AG20443 (cell line): ENCODE measurements at regions not wholly inside any gene's neighbourhood (a gene's known extent, or its start where the extent isn't known, plus 50 kb on each side); places are given as distances from the start of the nearest gene placed in this dataset.

ENCODE experiments used
- DNase-seq: peaks from one replicate; pipeline ENCODE4 v3.0.0; 2012; ENCODE audit warnings: low spot score, mixed read lengths

DNA sequence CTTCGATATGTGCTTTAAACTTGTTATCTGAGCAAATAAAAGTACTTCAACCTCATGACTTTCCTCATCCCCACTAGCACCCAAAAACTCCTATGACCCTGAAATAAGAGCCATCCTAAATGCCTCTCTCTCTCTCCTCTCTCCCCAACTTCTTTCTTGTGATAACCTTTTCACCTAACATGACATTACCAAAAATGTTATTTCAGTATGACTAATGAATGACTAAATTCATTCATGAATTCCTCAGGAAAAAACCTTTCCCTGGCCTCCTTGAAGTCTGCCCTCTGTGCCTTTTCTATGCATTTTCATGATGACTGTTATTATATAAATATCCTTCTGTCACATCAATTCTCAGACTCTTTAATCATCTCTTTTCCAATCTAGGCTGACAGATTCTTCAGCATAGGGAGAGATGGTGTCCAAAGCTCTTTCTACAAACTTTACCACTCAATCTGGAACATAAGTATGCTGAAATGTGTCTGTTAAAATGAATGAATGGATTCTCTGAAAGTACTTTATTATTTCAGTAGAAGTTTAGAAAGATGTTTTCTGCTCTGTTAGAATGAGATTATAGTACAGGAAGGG, 114.3 kb upstream of the GGTLC1 start:
- DNase-seq: no peak

DNA sequence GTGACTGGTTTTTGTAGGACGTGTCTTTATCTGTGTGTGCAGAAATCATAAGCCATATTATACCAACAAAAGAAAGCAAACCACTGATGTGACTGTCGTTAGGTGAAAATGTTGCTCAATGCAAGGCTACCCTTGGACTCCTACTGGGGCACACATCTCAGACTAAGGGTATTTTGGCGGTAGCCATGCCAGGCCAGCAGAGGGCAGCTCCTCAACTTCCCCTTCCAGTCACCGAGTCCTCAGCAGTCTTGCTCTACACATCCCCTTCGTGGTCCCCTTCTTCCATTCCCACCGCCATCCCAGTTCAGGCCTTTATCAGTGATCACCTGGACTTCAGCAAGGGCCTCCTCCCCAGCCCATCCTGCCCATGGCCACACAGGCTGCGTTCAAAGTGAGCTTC, 113.7 kb upstream of the GGTLC1 start:
- DNase-seq: no peak

DNA sequence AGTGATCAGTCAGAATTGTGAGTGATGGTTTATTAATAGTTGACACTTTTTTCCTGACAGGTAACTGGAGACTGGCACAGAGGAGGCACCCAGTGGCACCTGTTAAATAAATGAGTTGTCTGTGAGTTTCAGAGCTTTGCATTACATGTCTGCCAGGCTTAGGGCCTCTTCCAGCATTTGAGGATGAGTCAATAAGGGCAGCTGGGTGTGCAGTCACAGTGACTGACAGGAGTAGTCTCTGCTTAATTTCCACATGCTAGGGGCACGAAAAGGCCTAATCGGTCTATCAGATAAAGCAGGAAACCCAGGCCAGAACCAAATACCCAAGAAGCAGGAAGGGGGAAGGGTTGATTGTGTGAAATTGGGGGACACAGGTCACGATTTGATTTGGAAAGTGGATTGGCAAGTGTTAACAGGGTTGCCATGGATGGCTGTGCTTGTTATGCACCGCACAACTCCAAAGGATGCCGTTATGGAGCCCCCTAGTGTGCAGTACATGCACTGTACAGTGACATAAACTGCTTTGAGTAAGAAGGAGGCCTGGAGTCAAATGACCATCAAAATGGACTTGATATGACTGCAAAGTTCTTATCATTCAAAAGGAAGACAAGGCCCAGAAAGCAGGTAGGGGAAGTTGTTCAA, 111.9 kb upstream of the GGTLC1 start:
- DNase-seq: peak; percentile 47

DNA sequence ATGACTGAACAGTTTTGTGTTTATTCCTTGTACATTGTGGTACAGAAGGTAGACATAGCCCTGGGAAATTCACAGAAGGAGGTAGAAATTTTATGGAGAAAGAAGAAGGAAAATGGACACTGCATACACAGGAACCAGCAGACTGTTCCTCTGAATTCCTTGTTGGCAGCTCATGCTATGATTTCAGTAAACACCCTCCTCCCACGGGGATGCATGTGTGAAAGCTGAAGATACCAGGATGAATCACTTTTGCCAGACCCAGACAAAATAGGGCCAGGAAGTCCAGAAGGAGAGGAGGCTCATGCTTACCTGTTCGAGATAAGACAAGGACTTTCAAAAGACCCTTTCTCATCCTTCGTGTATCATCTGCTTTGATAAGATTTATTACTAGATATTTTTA, 110.3 kb upstream of the GGTLC1 start:
- DNase-seq: no peak

DNA sequence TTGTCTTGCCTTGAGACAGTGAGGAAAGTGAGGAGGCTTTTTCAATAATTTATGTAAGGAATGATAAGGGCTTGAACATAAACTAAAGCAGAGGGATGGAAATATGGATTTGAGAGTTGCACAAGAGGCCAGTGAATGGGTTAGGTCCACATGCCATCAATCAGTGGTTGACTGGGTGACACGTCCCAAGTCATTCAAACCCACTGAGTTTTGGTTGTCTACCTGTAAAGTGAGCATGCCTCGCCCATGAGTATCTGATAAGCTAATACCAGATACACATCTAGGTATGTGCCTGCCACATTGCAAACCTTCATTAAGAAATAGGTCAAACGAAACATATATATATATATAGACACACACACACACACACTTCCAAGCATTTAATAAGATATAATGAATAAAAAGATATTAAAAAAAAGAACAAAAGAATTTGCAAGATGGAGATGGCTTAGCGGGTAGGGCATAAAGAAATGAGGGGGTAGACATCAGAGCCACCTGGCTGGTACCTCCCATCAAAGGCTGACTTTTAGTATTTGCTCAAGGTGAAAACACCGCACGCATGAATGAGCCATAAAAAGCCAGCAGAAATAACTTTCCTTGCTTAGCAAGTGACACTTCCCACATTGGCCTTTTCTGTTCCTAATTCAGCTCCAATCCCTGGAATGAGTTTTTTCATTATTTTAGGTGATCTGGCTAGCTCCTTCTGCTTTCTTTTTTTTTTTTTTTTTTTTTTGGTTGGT, 109.1 kb upstream of the GGTLC1 start:
- no peak for DNase-seq

DNA sequence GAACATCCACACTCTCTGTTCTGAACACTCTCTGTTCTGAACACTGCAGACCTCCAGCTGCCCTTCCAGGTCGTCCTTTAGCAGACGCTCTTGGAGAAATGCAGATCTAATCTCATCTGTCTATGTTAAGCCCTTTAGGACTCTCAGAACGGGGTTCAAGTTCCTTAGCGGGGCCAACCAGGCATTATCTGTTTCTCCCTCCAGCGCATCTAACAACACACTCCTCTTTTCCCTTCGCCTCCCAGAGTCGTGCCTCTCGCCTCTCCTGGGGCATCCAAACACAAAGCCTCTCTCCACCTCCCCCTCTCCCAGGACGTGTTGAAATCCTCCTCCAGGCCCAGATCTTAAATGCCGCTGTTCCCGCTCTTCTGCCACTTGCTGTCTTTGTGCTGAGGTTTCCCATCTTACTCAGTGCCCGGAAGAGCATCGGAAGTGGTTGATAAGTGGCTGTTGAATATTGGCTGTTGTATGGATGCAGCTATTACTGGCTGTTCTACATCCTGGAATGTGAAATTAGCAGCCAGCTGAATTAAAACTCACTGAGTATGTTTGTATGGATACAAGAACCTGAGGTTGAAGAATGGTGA, 108.4 kb upstream of the GGTLC1 start:
- DNase-seq: no peak

DNA sequence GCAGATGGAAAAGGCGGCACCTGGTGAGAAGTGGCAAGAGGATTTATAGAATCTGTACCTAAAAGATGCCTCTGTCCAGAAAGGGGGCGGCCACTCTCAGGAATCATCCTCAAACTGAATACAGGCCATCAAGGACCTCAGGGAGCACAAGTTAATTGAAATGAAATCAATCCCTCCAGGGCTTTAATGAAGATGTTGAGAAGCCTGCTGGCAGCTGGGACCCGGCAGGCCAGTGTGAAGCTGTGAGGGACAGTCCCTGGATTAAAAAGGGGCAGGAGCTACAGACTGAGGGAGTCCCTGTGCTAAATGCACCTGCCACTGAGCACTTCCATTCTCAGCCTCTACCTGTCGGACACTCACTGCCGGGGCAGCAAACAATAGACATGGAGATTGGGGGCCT, 107.7 kb upstream of the GGTLC1 start:
- DNase-seq: no peak

DNA sequence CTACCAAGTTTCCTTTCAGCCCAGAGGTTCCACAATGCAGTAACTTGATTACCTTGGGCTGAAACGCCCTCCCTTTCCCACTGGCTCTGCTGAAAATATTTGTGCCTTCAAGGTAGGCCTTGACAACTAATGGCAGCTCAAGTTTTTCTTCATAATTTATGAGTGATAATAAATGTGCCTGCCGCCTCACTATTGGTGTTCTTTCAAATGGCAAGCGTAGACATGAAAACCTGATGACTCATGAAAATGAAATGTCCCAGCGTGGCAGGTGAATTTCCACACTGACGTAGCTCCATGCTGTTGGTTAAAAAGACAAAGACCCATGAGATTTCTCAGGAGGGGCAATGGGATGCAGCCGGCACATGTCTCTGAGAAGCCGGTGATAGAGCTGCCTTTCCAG, 107.2 kb upstream of the GGTLC1 start:
- DNase-seq: no peak

DNA sequence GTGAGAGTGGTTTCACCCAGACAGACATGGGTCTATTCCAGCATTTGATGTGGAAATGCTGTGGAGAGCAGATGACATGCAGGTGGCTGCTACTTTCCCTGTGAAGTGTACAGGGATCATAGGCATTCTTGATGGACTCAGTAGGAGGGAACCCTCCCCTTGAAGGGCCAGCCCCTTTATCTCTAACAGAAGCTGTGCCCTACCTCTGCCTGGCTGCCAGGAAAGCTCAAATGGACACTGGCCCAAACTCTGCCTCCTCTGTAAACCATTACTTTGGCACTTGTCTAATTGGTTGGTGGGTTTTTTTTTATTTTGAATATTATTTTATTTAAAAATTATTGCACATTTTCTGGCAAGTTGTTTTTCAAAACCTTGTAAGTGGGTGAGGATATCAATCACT, 106.7 kb upstream of the GGTLC1 start:
- DNase-seq: no peak

DNA sequence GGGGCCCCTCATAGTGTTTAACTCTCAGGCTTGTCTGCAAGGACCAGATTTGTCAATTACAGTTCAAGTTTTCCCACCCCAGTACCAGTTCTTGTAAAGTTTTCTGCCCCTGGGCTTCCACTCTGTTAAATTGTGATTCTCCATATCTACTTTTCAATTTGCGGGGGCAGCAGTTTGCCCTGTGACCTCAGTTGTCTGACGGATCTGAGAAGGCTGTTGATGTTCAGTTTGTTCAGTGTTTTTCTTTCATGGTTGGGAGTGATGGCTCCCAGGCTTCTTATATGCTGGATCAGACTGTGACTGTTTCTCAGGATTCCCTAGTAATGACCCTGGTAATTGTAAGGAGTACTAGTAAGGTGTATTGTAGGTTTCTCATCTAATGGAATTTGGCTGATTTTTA, 101.0 kb upstream of the GGTLC1 start:
- DNase-seq: no peak

DNA sequence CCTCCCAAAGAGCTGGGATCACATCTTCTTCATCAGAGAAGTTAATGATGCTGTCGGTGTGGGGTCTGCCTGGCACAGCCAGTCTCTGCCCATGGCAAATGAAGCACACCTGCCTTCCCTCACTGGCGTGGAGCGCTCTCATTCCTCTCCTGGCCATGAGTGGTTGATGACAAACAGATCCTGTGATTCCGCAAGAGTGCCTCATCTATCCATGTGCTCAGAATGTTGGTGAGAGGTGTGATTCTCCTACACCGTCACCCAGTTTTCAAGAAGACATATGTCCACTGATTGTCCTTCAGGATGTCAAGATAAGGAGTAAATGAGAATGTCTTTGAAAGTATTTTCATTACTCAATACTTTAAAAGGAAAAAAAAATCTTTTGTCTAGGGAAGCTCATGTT, 97.5 kb upstream of the GGTLC1 start:
- DNase-seq: no peak

DNA sequence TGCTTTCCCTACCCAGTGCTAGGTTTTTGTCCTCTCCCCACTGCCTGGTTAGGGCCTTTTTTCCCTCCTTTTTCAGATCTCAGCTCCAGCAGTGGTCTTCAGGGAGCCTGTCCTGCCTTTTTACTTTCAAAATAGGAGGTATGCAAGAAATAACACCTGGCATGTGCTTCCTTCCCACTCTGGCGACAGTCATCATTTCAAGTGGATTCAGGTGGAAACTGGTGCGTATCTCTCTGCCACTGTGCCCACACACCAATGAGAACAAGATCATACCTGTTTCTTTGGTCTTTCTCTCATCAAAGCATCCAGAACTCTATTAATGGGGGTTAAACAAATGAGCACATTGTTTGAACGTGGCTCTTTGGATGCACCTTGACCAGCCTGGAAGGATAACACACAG, 95.7 kb upstream of the GGTLC1 start:
- no peak for DNase-seq

DNA sequence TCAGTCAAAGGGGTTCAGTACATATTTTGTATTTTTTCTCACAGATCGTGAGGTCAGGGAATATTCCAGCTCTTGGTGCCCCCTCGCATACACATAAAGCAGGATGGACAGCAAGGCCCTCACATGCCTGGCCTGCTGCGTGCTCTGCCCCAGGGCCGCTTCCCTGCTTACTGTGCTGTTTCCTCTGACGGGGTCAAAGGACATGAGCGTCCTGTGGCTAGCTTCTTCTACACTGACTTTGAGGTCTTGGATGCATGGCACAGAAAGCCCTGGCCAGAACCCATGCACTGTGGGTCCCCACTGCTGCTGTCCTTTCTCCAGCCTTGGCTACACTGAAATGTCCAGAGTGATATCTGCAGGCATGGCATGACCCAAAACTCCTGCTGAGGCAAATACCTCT, 92.5 kb upstream of the GGTLC1 start:
- DNase-seq: no peak

DNA sequence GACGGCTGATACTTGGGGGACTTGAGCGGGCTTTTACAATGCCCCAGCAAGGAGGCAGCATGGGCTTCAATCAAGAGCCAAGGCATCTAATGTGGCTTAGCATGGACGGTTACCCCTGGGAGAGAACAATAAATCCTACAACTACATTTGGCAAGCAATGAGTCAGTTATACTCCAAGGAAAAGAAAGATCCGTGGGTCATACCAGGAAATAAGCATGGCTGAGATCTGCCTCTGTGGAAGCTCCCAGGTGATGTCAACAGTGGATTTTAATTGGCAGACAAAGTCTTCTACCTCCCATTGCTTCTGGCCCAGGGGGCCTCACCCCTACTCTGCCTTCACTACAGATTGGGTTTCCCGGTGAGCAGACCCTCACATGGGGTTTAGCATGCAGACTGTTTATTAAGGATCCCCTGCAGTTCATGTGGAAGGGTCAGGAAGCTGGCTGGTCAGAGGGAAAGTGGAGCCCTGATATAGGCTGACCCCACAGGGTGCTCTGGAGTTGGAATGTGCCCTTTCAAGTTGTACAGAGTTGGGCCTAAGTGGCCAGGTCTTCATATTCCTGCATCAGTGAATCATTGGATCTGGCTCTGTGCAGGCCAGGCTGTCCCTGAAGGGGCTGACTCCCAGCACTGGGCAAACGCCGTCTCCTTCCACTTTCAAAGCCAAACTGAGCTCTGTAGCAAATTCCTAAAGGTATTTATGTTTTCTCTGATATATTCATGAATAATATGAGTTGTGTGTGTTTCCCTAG, 91.3 kb upstream of the GGTLC1 start:
- DNase-seq: no peak

DNA sequence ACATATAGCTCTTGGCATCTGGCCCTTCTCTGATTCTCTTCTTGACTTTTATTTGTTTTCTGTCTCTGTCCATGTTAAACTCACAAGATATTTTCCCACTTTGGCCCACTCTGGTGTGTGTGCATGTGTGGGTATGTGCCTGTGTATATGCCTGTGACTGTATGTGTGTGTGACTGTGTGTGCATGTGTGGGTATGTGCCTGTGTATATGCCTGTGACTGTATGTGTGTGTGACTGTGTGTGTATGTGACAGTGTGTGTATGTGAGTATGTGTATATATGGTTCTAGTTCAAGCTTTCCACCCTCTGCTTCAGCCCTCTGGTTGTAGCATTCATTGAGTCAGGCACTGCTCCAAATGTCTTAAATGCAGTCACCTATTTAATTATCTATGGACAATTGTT, 88.6 kb upstream of the GGTLC1 start:
- no peak for DNase-seq

DNA sequence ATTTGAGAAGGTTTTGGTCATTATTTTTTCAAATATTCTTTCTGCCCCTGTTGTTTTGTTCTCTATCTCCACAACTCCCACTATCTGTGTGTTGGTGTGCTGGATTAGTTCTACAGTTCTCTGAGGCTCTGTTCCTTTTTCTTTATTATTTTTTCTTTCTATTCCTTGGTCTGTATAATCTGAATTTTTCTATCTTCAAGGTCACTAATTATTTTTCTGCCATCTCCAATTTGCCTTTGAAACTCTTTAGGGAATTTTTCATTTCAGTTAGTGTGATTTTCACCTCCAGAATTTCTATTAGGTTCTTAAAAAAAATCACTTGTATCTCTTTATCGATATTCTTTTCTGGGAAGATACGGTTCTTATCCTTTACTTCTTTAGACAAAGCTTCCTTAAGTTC, 82.1 kb upstream of the GGTLC1 start:
- DNase-seq: no peak

DNA sequence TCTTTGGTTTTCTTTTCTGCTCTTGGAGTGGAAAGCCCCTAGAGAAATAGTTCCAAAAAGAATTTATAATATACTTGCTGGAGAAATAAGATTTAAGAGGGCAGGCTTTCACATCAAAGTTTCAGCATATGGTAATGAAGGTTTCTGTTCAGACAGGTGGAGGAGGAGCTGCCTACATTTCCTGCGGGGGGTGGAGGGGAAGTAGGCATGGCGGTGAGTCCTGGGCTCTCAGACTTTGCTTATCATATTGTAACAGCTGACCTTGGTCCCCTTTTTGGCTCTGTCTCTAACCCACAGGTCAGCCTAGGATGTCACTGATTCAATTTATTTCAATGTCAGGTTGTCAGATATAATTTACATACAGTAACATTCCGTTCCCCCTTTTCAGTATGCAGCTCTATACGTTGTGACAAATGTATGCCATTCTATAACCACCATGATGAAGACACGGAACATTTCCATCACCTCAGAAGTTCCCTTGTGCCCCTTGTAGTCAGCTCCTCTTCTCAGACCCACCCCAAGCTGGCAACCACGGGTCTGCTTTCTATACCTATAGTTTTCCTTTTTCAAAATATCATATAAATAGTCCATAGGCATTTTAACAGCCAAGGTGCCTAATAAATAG, 77.6 kb upstream of the GGTLC1 start:
- DNase-seq: no peak

DNA sequence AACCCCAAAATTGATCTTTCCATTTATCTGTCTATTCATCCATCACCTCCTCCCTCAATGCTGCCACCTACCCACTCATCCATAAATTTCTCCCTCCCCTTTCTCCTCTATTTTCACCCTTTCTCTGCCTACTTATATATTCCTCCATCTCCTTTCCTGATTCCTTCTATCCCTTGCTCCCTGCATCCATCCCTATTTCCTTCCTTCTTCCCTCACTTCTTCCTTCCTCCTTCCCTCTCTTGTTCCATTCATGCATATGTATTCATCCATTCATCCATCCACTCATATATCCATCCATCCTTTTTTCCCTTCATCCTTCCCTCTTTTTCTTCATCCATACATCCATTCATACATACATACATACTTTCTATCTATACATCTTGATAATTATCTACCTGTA, 76.3 kb upstream of the GGTLC1 start:
- no peak for DNase-seq

DNA sequence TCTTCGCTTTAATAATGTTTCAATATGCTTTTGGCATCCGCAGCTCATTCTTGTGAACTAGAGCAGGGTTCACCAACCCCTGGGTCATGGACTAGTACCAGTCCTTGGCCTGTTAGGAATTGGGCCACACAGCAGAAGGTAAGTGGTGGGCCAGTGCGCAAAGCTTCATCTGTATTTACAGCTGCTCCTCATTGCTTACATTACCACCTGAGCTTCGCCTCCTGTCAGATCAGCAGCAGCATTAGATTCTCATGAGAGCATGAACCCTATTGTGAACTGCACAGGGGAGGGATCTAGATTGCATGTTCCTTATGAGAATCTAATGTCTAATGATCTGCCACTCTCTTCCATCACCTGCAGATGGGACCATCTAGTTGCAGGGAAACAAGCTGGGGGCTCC, 75.5 kb upstream of the GGTLC1 start:
- no peak for DNase-seq

DNA sequence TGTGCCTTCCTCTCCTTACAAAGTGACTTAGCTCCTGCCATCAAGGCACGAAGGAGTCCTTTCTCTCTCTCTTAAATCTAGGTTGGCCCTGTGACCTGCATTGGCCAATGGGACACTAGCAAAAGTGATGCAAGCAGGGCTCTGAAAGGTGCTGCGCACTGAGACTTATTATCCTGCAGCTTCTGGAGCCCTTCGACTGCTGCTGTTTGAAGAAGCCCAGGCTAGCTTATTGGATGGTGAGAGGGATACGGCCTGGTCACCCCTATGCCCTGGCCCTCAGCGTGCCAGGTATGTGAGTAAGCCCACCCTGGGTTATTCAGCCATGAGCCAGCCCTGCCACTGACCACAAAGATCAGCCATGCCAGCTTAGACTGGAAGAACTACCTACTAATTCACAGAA, 74.5 kb upstream of the GGTLC1 start:
- no peak for DNase-seq

DNA sequence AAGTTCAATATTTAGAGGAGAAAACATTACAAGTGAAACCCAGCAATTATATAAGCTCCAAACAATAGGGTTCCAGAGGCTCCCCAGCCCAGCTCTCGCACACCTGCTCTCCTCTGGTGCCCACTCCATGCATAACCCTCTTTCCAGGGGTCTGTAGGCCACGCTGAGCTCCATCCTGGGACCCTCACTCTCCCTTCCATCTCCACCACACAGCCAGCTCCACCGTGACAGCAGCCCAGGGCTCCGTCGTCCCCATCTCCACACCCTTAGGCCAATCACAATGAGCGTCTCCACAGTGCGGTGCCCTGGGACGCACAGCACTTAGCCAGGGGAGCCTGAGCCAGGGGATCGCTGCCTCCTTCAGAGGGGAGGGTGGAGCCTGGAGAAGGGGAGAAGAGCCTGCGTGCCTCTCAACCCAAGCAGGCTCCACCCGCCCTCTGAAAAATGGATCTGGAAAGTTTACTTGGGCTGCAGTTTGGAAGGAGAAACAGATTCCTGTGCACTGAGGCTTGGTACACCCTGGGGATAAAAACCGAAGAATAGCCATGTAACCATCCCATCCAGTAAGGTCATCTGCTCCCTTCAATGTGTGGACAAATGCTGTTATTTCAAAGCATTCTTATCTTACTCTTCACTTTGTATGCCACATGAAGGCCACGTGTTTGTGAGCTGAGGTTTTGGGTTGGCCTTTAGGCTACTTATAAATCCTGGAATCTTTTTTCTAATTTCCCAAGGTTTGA, 72.4 kb upstream of the GGTLC1 start:
- no peak for DNase-seq

DNA sequence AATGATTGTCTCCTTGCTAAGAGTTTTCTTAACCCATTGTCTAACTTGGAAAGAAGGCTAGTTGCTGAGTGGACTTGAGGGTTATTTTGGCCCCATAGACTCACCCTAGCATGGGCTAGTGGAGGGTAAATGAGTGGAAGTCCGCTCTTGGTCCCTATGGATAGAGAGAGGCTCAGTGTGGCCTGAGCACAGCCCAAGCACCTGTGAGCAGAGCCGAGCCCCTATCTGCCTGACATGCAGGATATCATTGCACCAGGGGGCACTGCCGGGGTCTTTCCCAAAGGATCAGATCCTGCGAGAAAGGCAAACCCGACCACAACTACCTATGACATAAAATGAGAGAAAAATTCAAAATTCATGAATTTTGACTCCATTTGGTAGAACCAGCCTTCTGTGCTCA, 70.6 kb upstream of the GGTLC1 start:
- DNase-seq: no peak
